GM18861 (cell line): ENCODE measurements at regions not wholly inside any gene's neighbourhood (a gene's known extent, or its start where the extent isn't known, plus 50 kb on each side); places are given as distances from the start of the nearest gene placed in this dataset.
"Not testable (repeated sequence)": the region's sequence is repeated elsewhere in the genome, so short reads cannot be mapped to it uniquely, and the experiment has no call there.

Experiments used
- ATAC-seq: cut with Tn5 transposase; IDR thresholded peaks from one replicate; pipeline ENCODE4 v1.9.1; 2021; ENCODE audit not compliant: unreplicated experiment

GRCh38 chr2:4814137-4814536 lies 878.0 kb upstream of the SOX11 start:
- ATAC-seq: not testable (repeated sequence)

GRCh38 chr2:4827836-4828235 lies 864.3 kb upstream of the SOX11 start:
- ATAC-seq: no peak

GRCh38 chr2:4828682-4829374 lies 863.4 kb upstream of the SOX11 start:
- no peak for ATAC-seq

GRCh38 chr2:4831751-4832150 lies 860.4 kb upstream of the SOX11 start:
- no peak for ATAC-seq

- no peak for ATAC-seq
Measured at GRCh38 chr2:4832642-4833041, 859.5 kb upstream of the SOX11 start.

GRCh38 chr2:4838626-4839025 lies 853.6 kb upstream of the SOX11 start:
- ATAC-seq: no peak

GRCh38 chr2:4840791-4841190 lies 851.4 kb upstream of the SOX11 start:
- ATAC-seq: no peak

- ATAC-seq: no peak
Measured at GRCh38 chr2:4844881-4845280, 847.3 kb upstream of the SOX11 start.

- ATAC-seq: no peak
Measured at GRCh38 chr2:4862031-4862430, 830.2 kb upstream of the SOX11 start.

- no peak for ATAC-seq
Measured at GRCh38 chr2:4866198-4866597, 826.0 kb upstream of the SOX11 start.

GRCh38 chr2:4868466-4868865 lies 823.7 kb upstream of the SOX11 start:
- no peak for ATAC-seq

GRCh38 chr2:4869154-4869553 lies 823.0 kb upstream of the SOX11 start:
- ATAC-seq: no peak

GRCh38 chr2:4873364-4873763 lies 818.8 kb upstream of the SOX11 start:
- ATAC-seq: no peak

GRCh38 chr2:4873876-4874593 lies 818.1 kb upstream of the SOX11 start:
- no peak for ATAC-seq

GRCh38 chr2:4882421-4882820 lies 809.8 kb upstream of the SOX11 start:
- no peak for ATAC-seq

GRCh38 chr2:4882941-4883340 lies 809.2 kb upstream of the SOX11 start:
- ATAC-seq: no peak

- ATAC-seq: no peak
Measured at GRCh38 chr2:4883375-4883774, 808.8 kb upstream of the SOX11 start.

- ATAC-seq: no peak
Measured at GRCh38 chr2:4884117-4884571, 808.0 kb upstream of the SOX11 start.

- no peak for ATAC-seq
Measured at GRCh38 chr2:4891394-4891793, 800.8 kb upstream of the SOX11 start.

GRCh38 chr2:4895371-4895770 lies 796.8 kb upstream of the SOX11 start:
- no peak for ATAC-seq

GRCh38 chr2:4898706-4899105 lies 793.5 kb upstream of the SOX11 start:
- no peak for ATAC-seq

GRCh38 chr2:4900242-4900641 lies 791.9 kb upstream of the SOX11 start:
- ATAC-seq: no peak
